GM10248 (cell line): ENCODE measurements at regions not wholly inside any gene's neighbourhood (a gene's known extent, or its start where the extent isn't known, plus 50 kb on each side); places are given as distances from the start of the nearest gene placed in this dataset.

Source experiments
- CTCF ChIA-PET: fragments of 300-600 bp; sonication (Branson Sonifier 250); formaldehyde crosslinking; extraction: SDS; loops from one replicate; lab custom pipeline; 2021; ENCODE audit warnings: antibody characterized with exemption; lab: Yijun Ruan, JAX
- POLR2A ChIA-PET: fragments of 350-650 bp; sonication (Branson Sonifier 250); formaldehyde crosslinking; extraction: SDS; loops from one replicate; lab custom pipeline; 2020; ENCODE audit warnings: antibody characterized with exemption; lab: Yijun Ruan, JAX
- DNase-seq: peaks from one replicate; pipeline ENCODE4 v3.0.0; 2012; ENCODE audit errors: extremely low spot score
- TF ChIP-seq, protein P1 (sequence below): IDR thresholded peaks from 2 replicates; pipeline ENCODE4 v1.5.1; 2012; ENCODE audit warnings: mild to moderate bottlenecking, low read depth; ENCODE audit errors: extremely low read depth, missing control alignments, control extremely low read depth

DNA sequence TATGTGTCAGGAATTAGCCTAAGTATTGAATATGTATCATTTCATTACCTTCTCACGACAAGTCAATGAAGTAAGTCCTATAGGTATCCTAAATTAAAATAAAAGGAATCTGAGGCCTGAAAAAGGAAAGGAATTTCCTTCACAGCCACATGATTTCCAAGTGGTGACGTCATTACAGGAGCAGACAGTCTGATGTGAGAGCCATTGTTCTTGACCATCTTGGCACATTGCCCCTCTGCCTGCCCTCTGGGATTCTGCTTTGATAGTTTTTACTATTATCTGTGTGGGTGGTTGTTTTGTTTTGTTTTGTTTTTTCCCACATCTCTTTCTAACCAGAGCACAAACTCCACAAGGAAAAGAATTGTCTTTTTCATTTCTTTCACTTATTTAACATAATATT is 219.8 kb upstream of the UFL1 start:
- no peak for DNase-seq
- ChIA-PET CTCF (no interaction called here), POLR2A (no interaction called here)
- TF ChIP-seq, protein P1, sequence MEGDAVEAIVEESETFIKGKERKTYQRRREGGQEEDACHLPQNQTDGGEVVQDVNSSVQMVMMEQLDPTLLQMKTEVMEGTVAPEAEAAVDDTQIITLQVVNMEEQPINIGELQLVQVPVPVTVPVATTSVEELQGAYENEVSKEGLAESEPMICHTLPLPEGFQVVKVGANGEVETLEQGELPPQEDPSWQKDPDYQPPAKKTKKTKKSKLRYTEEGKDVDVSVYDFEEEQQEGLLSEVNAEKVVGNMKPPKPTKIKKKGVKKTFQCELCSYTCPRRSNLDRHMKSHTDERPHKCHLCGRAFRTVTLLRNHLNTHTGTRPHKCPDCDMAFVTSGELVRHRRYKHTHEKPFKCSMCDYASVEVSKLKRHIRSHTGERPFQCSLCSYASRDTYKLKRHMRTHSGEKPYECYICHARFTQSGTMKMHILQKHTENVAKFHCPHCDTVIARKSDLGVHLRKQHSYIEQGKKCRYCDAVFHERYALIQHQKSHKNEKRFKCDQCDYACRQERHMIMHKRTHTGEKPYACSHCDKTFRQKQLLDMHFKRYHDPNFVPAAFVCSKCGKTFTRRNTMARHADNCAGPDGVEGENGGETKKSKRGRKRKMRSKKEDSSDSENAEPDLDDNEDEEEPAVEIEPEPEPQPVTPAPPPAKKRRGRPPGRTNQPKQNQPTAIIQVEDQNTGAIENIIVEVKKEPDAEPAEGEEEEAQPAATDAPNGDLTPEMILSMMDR = no peak

DNA sequence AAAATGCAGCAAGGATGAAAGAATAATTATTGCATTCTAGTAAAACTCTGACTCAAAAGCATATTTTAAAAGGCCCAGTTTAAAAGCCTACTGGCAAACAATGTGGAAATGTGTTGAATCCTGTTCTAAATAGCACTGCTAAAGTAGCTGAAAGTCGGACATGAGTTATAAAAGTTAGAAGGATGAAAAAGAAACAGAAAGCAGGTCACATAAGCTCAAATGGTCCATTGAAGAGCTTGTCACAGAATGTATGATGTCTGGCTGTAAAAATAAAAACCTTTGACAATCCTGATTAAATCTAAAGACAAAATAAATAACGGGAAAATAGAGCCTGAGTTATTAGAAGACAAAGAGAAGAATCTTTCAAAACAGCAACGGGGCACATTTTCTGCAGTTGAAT is 218.6 kb upstream of the UFL1 start:
- TF ChIP-seq, protein P1 = no peak

DNA sequence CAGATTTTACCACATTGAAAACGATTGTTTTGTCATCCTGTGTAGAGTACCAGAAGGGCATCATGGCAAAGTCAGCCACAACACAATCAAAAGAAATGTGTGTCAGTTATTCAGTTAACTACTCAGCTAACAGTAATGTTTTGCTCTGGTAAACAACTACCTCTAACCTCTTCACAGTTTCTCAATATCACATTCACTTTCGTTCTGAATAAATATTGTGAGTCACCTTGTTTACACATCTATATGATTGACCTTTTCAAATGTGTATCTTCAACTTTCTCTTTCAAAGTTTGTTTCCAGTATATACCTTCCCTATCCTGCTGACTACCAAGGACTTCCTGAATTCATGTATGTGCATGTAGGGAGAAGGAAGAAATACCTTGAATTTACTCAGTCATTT is 216.6 kb upstream of the UFL1 start:
- peak; percentile 30 for DNase-seq
- TF ChIP-seq, protein P1 = no peak
- POLR2A ChIA-PET = no interaction called here
- CTCF ChIA-PET = interaction anchor here (1.3 to 1.4 kb wide), 2 partner anchors 21 to 197 kb away, joined by 3 to 5 read pairs; no protein-coding TSS in a partner anchor

More for the DNA sequence above, 218.6 kb upstream of the UFL1 start:
- DNase-seq = no peak
- ChIA-PET POLR2A (no interaction called here), CTCF (interaction anchor here (1.3 to 1.5 kb wide), 2 partner anchors 16 to 28 kb away, joined by 3 to 6 read pairs; no protein-coding TSS in a partner anchor)

DNA sequence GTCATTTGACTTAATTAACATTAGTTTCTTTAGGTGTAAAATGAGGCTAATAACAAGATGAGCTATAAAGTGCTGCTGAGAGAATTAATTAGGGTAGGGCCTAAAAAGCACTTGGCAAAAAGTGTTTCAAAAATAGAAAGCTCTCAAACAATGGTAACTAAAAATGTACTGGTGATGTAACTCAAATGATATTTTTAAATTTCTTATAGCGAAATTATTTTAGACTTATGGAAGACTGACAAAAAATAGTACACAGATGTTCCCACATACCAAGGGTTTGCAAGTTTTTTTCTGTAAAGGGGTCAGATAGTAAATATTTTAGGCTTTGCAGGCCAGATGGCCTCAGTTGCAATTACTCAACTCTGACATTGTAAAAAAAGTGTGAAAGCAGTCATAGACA is 190.7 kb upstream of the UFL1 start:
- ChIA-PET POLR2A (no interaction called here), CTCF (interaction anchor here (1.1 to 2.0 kb wide), 4 partner anchors 11 to 27 kb away, joined by 3 to 6 read pairs (median 4); no protein-coding TSS in a partner anchor)
- TF ChIP-seq, protein P1 = no peak
- DNase-seq = no peak

DNA sequence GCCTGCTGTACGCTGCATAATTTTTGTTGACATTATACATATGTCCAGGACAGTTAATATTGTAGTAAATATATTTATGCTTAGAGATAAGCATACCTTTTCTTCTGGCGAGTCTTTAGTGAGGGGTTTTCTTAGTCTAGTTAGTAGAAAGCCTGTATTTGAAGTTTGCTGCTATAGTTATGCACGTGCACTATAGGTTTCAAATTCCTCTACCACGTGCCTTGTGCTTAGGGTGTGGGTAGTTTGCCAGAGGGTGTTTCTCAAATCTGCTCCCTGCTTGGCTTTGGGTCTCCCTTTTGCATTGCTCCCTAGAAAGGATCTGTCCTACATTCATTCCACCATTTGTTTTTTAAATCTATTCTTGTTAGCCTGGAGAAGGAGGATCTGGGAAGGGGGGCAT is 181.4 kb upstream of the UFL1 start:
- ChIA-PET POLR2A (no interaction called here), CTCF (no interaction called here)
- TF ChIP-seq, protein P1 = no peak
- no peak for DNase-seq

DNA sequence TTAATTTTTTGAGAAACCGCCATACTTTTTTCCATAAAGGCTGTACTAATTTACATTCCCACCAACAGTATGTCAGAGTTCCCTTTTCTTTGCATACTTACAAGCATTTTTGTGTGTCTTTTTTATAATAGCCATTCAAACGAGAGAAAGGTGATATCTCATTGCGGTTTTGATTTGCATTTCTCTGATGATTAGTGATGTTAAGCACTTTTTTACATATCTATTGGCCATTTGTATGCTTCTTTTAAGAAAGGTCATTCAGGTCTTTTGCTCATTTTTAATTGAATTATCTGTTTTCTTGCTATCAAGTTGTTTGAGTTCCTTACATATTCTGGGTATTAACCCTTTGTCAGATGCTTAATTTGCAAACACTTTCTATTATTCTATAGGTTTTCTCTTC is 176.1 kb upstream of the UFL1 start:
- ChIA-PET POLR2A (no interaction called here), CTCF (no interaction called here)
- TF ChIP-seq, protein P1 = no peak
- DNase-seq = no peak
